Calu3 (cell line): ENCODE measurements at regions not wholly inside any gene's neighbourhood (a gene's known extent, or its start where the extent isn't known, plus 50 kb on each side); places are given as distances from the start of the nearest gene placed in this dataset.

Source experiments
- BruUV-seq: library from RNA; stranded (reverse); fragments of 400-500 nt; replicated peaks from 2 replicates; lab custom pipeline; 2021; lab: Mats Ljungman, UMichigan
- CTCF ChIA-PET: fragments of 300-600 bp; sonication (Branson Sonifier 250); formaldehyde crosslinking; loops from one replicate; lab custom pipeline; 2022; ENCODE audit warnings: antibody characterized with exemption; lab: Charles Lee
- DNase-seq: peaks from one replicate; pipeline ENCODE4 v3.0.0; 2022
- H3K27ac Mint-ChIP-seq: one replicate; pipeline ENCODE4 v1.8.0; 2022; ENCODE audit warnings: mixed read lengths; ENCODE audit not compliant: unreplicated experiment
- H3K27me3 Mint-ChIP-seq: one replicate; pipeline ENCODE4 v1.8.0; 2022; ENCODE audit warnings: mixed read lengths; ENCODE audit not compliant: unreplicated experiment
- H3K36me3 Mint-ChIP-seq: one replicate; pipeline ENCODE4 v1.8.0; 2022; ENCODE audit warnings: mild to moderate bottlenecking, moderate library complexity, mixed read lengths; ENCODE audit not compliant: insufficient read depth, unreplicated experiment
- H3K4me1 Mint-ChIP-seq: one replicate; pipeline ENCODE4 v1.8.0; 2022; ENCODE audit warnings: mild to moderate bottlenecking, low read depth, mixed read lengths; ENCODE audit not compliant: unreplicated experiment
- H3K4me3 Mint-ChIP-seq: one replicate; pipeline ENCODE4 v1.8.0; 2022; ENCODE audit warnings: mild to moderate bottlenecking, low read depth, moderate library complexity, mixed read lengths; ENCODE audit not compliant: unreplicated experiment
- H3K9me3 Mint-ChIP-seq: one replicate; pipeline ENCODE4 v1.8.0; 2022; ENCODE audit warnings: low read depth, mixed read lengths; ENCODE audit not compliant: unreplicated experiment
- CTCF ChIP-seq: fragments of 200-600 bp; IDR thresholded peaks from one replicate; pipeline ENCODE4 v1.8.0; 2022; ENCODE audit warnings: antibody characterized with exemption; ENCODE audit not compliant: unreplicated experiment
- intact Hi-C: fragments of 100-400 bp; cut with micrococcal nuclease; formaldehyde crosslinking; loops from one replicate; pipeline ENCODE4 v1.10.0; 2022; ENCODE audit not compliant: unreplicated experiment

- intact Hi-C loops: no loop called here
- H3K27ac Mint-ChIP-seq: no peak overlapping the region
- H3K36me3 Mint-ChIP-seq: no peaks in the 10 kb centered on the region
- peaks cover 4% of the 10 kb centered on the region for H3K9me3 Mint-ChIP-seq
- no peak for TF ChIP-seq CTCF
- no TSS peak for BruUV-seq
- H3K4me3 Mint-ChIP-seq: no peak overlapping the region
- CTCF ChIA-PET: no interaction called here
- no peak for DNase-seq
- no peaks in the 10 kb centered on the region for H3K27me3 Mint-ChIP-seq
- no peaks in the 10 kb centered on the region for H3K4me1 Mint-ChIP-seq
Measured at GRCh38 chr14:26174395-26174794, 423.4 kb downstream of the NOVA1 start.

GRCh38 chr14:26173581-26174110, 424.2 kb downstream of the NOVA1 start:
- no peak for TF ChIP-seq CTCF
- no peak for DNase-seq
- Mint-ChIP-seq H3K27ac (no peak overlapping the region), H3K4me1 (no peaks in the 10 kb centered on the region), H3K36me3 (no peaks in the 10 kb centered on the region), H3K27me3 (no peaks in the 10 kb centered on the region), H3K4me3 (no peak overlapping the region), H3K9me3 (peaks cover 4% of the 10 kb centered on the region)
- intact Hi-C loops: no loop called here
- BruUV-seq: no TSS peak
- CTCF ChIA-PET: no interaction called here

- H3K4me3 Mint-ChIP-seq: no peak overlapping the region
- H3K27me3 Mint-ChIP-seq: no peaks in the 10 kb centered on the region
- no peak for DNase-seq
- no peak overlapping the region for H3K27ac Mint-ChIP-seq
- intact Hi-C loops: no loop called here
- no peak for TF ChIP-seq CTCF
- BruUV-seq: no TSS peak
- H3K36me3 Mint-ChIP-seq: no peaks in the 10 kb centered on the region
- peaks cover 4% of the 10 kb centered on the region for H3K9me3 Mint-ChIP-seq
- H3K4me1 Mint-ChIP-seq: no peaks in the 10 kb centered on the region
- CTCF ChIA-PET: no interaction called here
Measured at GRCh38 chr14:26172396-26172795, 425.4 kb downstream of the NOVA1 start.

DNA sequence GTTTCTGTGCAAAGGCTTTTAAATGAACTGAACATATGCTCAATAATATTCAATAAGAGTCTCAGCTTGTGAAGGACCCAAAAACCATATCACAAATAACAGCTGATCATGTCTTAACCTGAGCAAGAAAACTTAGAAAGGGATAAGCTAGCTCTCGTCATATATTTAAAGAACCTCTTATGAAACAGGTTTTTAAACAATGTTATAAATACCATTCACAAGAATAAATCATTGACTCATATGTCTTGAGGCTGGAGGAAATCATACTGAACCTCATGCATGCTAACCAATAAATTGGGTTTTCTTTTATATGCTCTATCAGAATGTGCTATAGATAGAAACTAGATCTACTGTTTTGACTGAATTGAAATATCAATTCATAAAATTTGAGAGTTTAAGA, 426.9 kb downstream of the NOVA1 start:
- no peaks in the 10 kb centered on the region for H3K36me3 Mint-ChIP-seq
- DNase-seq: no peak
- intact Hi-C loops: no loop called here
- H3K4me1 Mint-ChIP-seq: no peaks in the 10 kb centered on the region
- no TSS peak for BruUV-seq
- CTCF ChIA-PET: no interaction called here
- no peak for TF ChIP-seq CTCF
- H3K27me3 Mint-ChIP-seq: no peaks in the 10 kb centered on the region
- H3K9me3 Mint-ChIP-seq: peaks cover 4% of the 10 kb centered on the region
- H3K27ac Mint-ChIP-seq: no peak overlapping the region
- H3K4me3 Mint-ChIP-seq: no peak overlapping the region
